NCI-H2227 treated with DMSO at 0.1 percent for 48 hours (cell line): ENCODE measurements at regions not wholly inside any gene's neighbourhood (a gene's known extent, or its start where the extent isn't known, plus 50 kb on each side); places are given as distances from the start of the nearest gene placed in this dataset.
"Not testable (repeated sequence)": the region's sequence is repeated elsewhere in the genome, so short reads cannot be mapped to it uniquely, and the experiment has no call there.

Experiments used
- DNase-seq: peaks from one replicate; lab custom pipeline; 2025; lab: John Stamatoyannopoulos, UW

DNA sequence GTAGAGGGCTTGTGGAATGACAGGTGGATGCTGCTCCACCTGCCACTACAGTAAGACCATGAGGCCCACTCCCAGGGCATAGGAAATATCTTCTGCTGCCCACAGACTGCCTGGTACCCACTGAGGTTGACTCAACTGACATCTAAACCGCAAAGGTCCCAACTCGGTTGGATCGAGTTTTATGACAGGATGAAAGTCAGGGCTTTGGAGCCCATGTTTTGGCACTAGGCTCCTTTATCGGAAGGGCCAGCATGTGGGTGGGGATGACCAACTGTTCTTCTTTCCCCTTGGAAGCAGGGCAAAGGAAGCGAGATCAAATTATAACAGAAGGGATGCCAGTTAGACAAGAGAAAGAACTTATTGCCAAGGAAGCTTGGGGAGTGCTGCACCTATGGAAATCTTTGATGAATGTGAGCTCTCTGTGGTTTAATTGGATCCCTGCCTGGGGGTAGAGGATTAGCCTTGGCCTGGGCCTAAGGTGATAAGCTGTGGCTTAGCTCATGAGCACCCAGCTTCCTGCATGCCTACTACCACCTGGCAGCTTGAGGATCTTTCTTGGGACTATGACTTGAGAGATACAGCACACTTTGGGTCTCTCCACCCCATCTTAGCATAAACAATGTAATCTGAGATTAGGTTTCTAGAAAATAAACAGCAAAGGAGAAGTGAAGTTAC lies 121.8 kb downstream of the KCNA5 start:
- DNase-seq = no peak

DNA sequence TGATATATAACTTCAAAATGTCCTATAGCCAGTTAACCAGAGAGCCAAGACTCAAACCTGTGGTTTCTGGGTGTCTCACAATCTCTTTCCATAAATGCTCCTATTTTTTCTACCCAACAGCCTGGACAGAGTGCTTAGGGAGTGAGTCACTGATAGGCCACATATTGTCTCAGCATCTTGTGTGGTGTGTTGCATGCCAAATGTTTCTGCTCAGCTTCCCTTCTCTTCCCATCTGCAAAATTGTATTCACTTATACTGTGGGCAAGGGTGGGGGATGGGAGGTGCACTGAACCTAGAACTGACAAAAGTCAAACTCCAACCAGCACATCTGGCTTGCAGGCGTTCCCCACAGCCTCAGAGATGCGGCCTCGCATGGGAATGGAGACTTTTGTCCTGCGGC lies 123.3 kb downstream of the KCNA5 start:
- no peak for DNase-seq

GRCh38 chr12:5168148-5168547 lies 124.5 kb downstream of the KCNA5 start:
- DNase-seq = no peak

GRCh38 chr12:5170844-5171243 lies 127.2 kb downstream of the KCNA5 start:
- peak; percentile 7 for DNase-seq

DNA sequence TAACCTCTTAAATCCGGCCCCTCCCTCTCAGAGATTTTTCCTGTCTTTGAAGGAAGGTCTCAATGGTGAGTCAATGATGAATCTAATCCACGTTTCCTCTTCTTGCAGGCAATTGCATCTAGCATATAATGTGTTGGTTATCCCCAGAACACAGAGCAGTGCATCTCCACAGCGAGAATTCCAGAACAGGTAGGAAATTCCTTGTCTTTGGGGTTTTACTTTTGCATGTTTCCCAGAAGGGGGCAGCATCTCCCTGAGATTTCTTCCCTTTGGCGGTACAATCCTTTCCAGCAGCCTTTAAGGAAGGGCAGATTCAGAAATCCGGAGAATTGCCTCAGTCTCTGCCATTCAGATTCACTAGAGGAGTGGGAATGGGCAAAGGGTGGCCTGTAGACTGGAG lies 128.0 kb downstream of the KCNA5 start:
- peak; percentile 45 for DNase-seq

GRCh38 chr12:5172886-5173285 lies 129.2 kb downstream of the KCNA5 start:
- DNase-seq = no peak

GRCh38 chr12:5173511-5174011 lies 129.9 kb downstream of the KCNA5 start:
- DNase-seq = no peak

GRCh38 chr12:5175415-5175814 lies 131.7 kb downstream of the KCNA5 start:
- not testable (repeated sequence) for DNase-seq

GRCh38 chr12:5176036-5176435 lies 132.4 kb downstream of the KCNA5 start:
- no peak for DNase-seq

GRCh38 chr12:5177096-5177495 lies 133.4 kb downstream of the KCNA5 start:
- no peak for DNase-seq

GRCh38 chr12:5177731-5178130 lies 134.1 kb downstream of the KCNA5 start:
- no peak for DNase-seq

DNA sequence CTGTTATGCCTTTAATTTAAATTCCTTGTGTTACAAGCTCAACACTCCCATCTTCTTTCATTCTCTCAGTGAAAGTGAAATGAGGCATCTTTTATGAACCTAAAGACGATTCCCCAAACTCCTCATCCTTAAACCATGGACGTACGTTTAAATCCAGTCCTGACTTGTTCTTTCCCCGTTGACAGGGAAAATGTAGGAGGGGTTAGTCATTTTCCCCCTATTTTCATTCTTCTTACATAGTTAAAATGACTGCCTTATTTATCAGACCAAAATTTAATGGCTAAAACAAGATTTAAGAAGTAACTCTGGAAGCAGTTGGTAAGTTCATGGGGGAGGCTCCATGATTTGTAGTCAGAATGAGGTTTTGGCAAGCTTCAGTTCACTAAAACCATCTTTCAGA lies 134.9 kb downstream of the KCNA5 start:
- DNase-seq = no peak

DNA sequence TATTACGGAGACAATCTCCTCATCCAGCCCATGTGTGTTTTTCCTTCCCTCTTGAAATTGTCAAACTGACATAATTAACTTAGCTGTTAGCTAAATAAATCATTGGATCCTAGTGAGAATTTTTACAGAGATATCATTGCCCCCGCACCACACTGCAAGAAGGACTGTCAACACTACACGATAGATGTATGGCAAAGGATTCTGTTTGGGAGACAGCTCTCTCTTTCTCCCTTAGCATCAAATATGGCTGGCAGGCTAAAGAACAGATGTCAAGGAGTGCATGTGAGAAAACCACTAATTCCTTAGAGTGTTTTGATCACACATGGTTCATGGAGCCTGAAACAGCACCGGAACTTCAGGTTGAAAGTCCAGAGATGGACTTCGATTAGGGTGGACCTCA lies 136.8 kb downstream of the KCNA5 start:
- DNase-seq = no peak

- no peak for DNase-seq
Observed at GRCh38 chr12:5184186-5184585, 140.5 kb downstream of the KCNA5 start.

DNA sequence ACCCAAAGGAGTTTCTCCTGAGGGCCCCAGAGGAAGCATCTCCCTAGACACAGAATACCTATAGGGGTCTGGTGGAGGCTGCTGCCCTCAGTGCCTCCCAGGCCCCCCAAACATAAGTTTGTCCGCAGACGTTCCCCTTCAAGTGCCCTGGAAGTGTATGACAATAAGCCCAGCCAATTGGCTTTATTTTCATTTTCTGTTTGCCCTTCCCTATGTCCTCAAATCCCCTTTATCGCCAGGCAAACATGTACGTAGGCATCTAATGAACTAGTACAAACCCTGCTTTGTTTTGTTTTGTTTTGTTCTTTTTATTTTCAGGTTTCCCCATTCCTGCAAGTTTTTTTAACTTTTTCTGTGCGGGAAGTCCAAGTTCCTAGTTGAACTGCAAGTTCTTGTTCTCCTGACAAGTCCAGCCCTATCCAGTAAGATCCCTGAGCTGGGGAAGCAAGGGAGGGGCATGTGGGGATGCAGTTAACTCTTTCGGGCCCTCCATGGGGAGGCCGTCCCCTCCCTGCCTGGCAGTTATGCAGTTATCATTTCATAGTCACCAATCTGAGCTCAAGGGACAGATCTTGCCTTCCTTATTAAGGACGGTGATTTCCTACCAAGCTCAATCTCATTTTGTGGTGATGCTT lies 141.9 kb downstream of the KCNA5 start:
- DNase-seq = no peak

DNA sequence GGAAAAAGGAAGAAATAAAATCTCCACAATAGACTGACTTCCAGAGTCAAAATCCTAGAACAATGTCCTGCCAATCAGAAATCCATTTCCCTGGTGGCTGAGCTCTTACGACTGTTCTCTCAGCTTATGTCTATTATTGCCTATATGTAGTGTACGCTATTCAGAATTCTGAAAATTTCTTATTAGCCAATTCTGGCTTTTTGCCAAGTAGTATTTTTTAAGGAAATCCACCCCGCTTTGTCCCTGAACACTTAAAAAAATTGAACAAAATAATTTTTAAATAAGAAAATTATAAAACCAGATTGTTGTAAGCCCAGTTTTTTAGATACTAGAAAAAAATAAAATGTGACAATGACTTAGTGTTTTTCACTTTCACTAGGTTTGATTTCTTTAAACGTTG lies 143.0 kb downstream of the KCNA5 start:
- DNase-seq = no peak

- no peak for DNase-seq
Observed at GRCh38 chr12:5187136-5187535, 143.5 kb downstream of the KCNA5 start.

- no peak for DNase-seq
Observed at GRCh38 chr12:5188472-5188871, 144.8 kb downstream of the KCNA5 start.

DNA sequence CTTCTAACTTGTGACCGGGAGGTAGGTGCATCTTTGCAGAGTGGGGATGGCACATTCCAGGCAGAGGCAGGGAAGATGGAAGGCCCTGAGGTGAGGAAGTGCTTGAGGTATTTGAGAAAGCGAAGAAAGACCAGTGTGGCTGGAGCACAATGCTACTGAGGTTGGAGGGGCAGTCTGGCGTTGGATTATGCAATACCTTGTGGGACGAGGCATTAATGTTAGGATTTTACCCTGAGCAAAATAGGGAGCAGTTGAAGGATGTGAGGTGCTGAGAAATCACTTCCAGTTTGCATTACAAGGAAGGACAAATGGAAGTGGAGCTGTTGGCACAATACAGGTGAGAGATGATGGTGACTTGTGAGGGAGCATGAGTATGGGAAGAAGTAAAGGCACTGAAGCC lies 145.5 kb downstream of the KCNA5 start:
- no peak for DNase-seq

- DNase-seq = no peak
Observed at GRCh38 chr12:5191803-5192538, 148.3 kb downstream of the KCNA5 start.

- DNase-seq = no peak
Observed at GRCh38 chr12:5192726-5193125, 149.0 kb downstream of the KCNA5 start.

- no peak for DNase-seq
Observed at GRCh38 chr12:5194306-5194705, 150.6 kb downstream of the KCNA5 start.

DNA sequence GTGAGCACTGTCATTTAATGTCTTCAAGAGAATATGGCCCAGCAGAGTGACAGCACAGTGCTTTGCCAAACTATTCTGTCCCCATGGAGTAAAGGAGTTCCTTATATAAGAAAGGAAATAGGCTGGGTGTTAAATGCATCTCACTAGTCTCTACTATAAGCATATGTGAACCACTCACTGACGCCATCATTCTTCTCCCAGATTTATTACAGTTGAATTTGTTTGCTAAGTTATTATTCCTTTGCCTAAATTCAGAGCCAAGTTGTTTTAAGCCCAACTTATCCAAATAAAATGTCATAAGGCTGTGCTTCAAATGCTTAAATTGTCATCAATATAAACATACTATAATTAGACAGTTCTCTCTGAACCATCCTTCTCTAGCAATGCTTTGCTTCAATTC lies 151.6 kb downstream of the KCNA5 start:
- no peak for DNase-seq
